GM23248 (cell line): ENCODE measurements at regions not wholly inside any gene's neighbourhood (a gene's known extent, or its start where the extent isn't known, plus 50 kb on each side); places are given as distances from the start of the nearest gene placed in this dataset.

Experiments
- DNase-seq: peaks from one replicate; pipeline ENCODE4 v3.0.0-alpha.2; 2015
- H2AFZ ChIP-seq: fragments of 200-600 bp; sonication (generic); 2 replicates; pipeline ENCODE4 v1.6.1; 2016; ENCODE audit warnings: antibody characterized with exemption
- H3F3A ChIP-seq: fragments of 200-600 bp; sonication (generic); 2 replicates; pipeline ENCODE4 v1.6.1; 2016; ENCODE audit warnings: mild to moderate bottlenecking, antibody characterized with exemption, mixed run types; ENCODE audit not compliant: insufficient read depth
- H3K27ac ChIP-seq: fragments of 200-600 bp; sonication (generic); 2 replicates; pipeline ENCODE4 v1.5.1; 2016; ENCODE audit warnings: mild to moderate bottlenecking
- H3K27me3 ChIP-seq: fragments of 200-600 bp; sonication (generic); replicated peaks from 2 replicates; pipeline ENCODE4 v1.6.1; 2016; ENCODE audit warnings: mild to moderate bottlenecking; ENCODE audit not compliant: insufficient read depth
- H3K36me3 ChIP-seq: fragments of 200-600 bp; sonication (generic); 2 replicates; pipeline ENCODE4 v1.6.1; 2016; ENCODE audit warnings: low read depth, mild to moderate bottlenecking
- H3K4me1 ChIP-seq: fragments of 200-600 bp; sonication (generic); 2 replicates; pipeline ENCODE4 v1.6.1; 2016; ENCODE audit warnings: mild to moderate bottlenecking; ENCODE audit not compliant: insufficient read depth
- H3K4me2 ChIP-seq: fragments of 200-600 bp; sonication (generic); one replicate; pipeline ENCODE4 v1.6.1; 2016; ENCODE audit warnings: mild to moderate bottlenecking; ENCODE audit not compliant: unreplicated experiment
- H3K4me3 ChIP-seq: fragments of 200-600 bp; sonication (generic); 2 replicates; pipeline ENCODE4 v1.5.1; 2016; ENCODE audit warnings: mild to moderate bottlenecking
- H3K79me2 ChIP-seq: fragments of 200-600 bp; sonication (generic); 2 replicates; pipeline ENCODE4 v1.6.1; 2016; ENCODE audit warnings: mild to moderate bottlenecking; ENCODE audit not compliant: insufficient read depth
- H3K9ac ChIP-seq: fragments of 200-600 bp; sonication (generic); 2 replicates; pipeline ENCODE4 v1.6.1; 2016; ENCODE audit warnings: mild to moderate bottlenecking
- H3K9me2 ChIP-seq: fragments of 200-600 bp; sonication (generic); 2 replicates; pipeline ENCODE4 v1.6.1; 2016; ENCODE audit warnings: mixed run types, mild to moderate bottlenecking, moderate library complexity; ENCODE audit not compliant: insufficient read depth
- H3K9me3 ChIP-seq: fragments of 200-600 bp; sonication (generic); one replicate; pipeline ENCODE4 v1.6.1; 2017; ENCODE audit warnings: low read depth
- H4K20me1 ChIP-seq: fragments of 200-600 bp; sonication (generic); 2 replicates; pipeline ENCODE4 v1.6.0; 2016; ENCODE audit not compliant: insufficient read depth
- EZH2 ChIP-seq: fragments of 200-600 bp; sonication (generic); IDR thresholded peaks from 2 replicates; pipeline ENCODE4 v1.6.1; 2018; ENCODE audit warnings: antibody characterized with exemption, mild to moderate bottlenecking; ENCODE audit not compliant: insufficient read depth, poor library complexity, severe bottlenecking
- EZH2phosphoT487 ChIP-seq: fragments of 200-600 bp; sonication (generic); IDR thresholded peaks from 2 replicates; pipeline ENCODE4 v1.6.1; 2018; ENCODE audit warnings: antibody characterized with exemption, moderate library complexity, mild to moderate bottlenecking, low read depth; ENCODE audit not compliant: insufficient read depth
- WGBS, 2 experiments: methylation state at CpG; one replicate each; pipeline ENCODE4 v1.1.6; 2015 to 2017; ENCODE audit warnings: low lambda C conversion rate in 2 of 2, low coverage in 1 of 2; ENCODE audit errors: missing lambda C conversion rate in 2 of 2; 5-methylcytosine and 5-hydroxymethylcytosine counted together
- in situ Hi-C: fragments of 300-500 bp; cut with MboI; formaldehyde crosslinking; loops from 2 replicates; pipeline ENCODE4 v1.15.0; 2020

GRCh38 chr5:116372931-116373597, 201.6 kb downstream of the SEMA6A start:
- Histone ChIP-seq H3K4me3 (no peak overlapping the region), H3K4me1 (peaks cover 7% of the 10 kb centered on the region; the same call in 1 of the 2 replicates), H3K4me2 (no peak overlapping the region), H3K36me3 (no peaks in the 10 kb centered on the region), H4K20me1 (no peaks in the 10 kb centered on the region), H3K9ac (no peak overlapping the region), H2AFZ (no peak overlapping the region), H3K27me3 (no peaks in the 10 kb centered on the region), H3K27ac (no peak overlapping the region), H3K79me2 (no peaks in the 10 kb centered on the region), H3F3A (no peaks in the 10 kb centered on the region), H3K9me3 (no peaks in the 10 kb centered on the region), H3K9me2 (no peaks in the 10 kb centered on the region)
- TF ChIP-seq EZH2: no peak
- in situ Hi-C loops: no loop called here
- 100% methylated on average over 1 of the region's 1 CpG for WGBS, 2 experiments
- DNase-seq: no peak

- Histone ChIP-seq H3K4me1 (peaks cover 7% of the 10 kb centered on the region; the same call in 1 of the 2 replicates), H3K9me3 (no peaks in the 10 kb centered on the region), H3K27me3 (no peaks in the 10 kb centered on the region), H3K79me2 (no peaks in the 10 kb centered on the region), H3K9ac (no peak overlapping the region), H2AFZ (no peak overlapping the region), H3F3A (no peaks in the 10 kb centered on the region), H3K4me3 (no peak overlapping the region), H3K27ac (no peak overlapping the region), H3K4me2 (no peak overlapping the region), H3K9me2 (no peaks in the 10 kb centered on the region), H3K36me3 (no peaks in the 10 kb centered on the region), H4K20me1 (no peaks in the 10 kb centered on the region)
- no peak for DNase-seq
- TF ChIP-seq EZH2phosphoT487 (no peak), EZH2 (no peak)
- in situ Hi-C loops: no loop called here
Measured at GRCh38 chr5:116371935-116372334, 202.7 kb downstream of the SEMA6A start.

- no peak overlapping the region for H2AFZ ChIP-seq
- no peaks in the 10 kb centered on the region for H3F3A ChIP-seq
- H3K4me3 ChIP-seq: no peak overlapping the region
- in situ Hi-C loops: no loop called here
- no peak overlapping the region for H3K27ac ChIP-seq
- 88 to 93% methylated on average over 2 of the region's 2 CpGs for WGBS, 2 experiments
- H3K79me2 ChIP-seq: no peaks in the 10 kb centered on the region
- H3K4me1 ChIP-seq: peaks cover 7% of the 10 kb centered on the region; the same call in 1 of the 2 replicates
- no peak for DNase-seq
- H3K9ac ChIP-seq: no peak overlapping the region
- no peak overlapping the region for H3K4me2 ChIP-seq
- no peaks in the 10 kb centered on the region for H3K9me2 ChIP-seq
- TF ChIP-seq EZH2phosphoT487: no peak
- TF ChIP-seq EZH2: no peak
- no peaks in the 10 kb centered on the region for H4K20me1 ChIP-seq
- no peaks in the 10 kb centered on the region for H3K36me3 ChIP-seq
- H3K9me3 ChIP-seq: no peaks in the 10 kb centered on the region
- H3K27me3 ChIP-seq: no peaks in the 10 kb centered on the region
Measured at GRCh38 chr5:116371431-116371830, 203.2 kb downstream of the SEMA6A start.

GRCh38 chr5:116370886-116371285, 203.7 kb downstream of the SEMA6A start:
- TF ChIP-seq EZH2phosphoT487 (no peak), EZH2 (no peak)
- no peak overlapping the region for H2AFZ ChIP-seq
- DNase-seq: peak; percentile 54
- in situ Hi-C loops: no loop called here
- no peaks in the 10 kb centered on the region for H4K20me1 ChIP-seq
- H3K4me3 ChIP-seq: no peak overlapping the region
- no peaks in the 10 kb centered on the region for H3K27me3 ChIP-seq
- H3K27ac ChIP-seq: no peak overlapping the region
- 68 to 70% methylated on average over 2 of the region's 2 CpGs for WGBS, 2 experiments
- H3K79me2 ChIP-seq: no peaks in the 10 kb centered on the region
- H3K4me2 ChIP-seq: no peak overlapping the region
- H3K9ac ChIP-seq: no peak overlapping the region
- H3K9me2 ChIP-seq: no peaks in the 10 kb centered on the region
- no peaks in the 10 kb centered on the region for H3K9me3 ChIP-seq
- H3K36me3 ChIP-seq: no peaks in the 10 kb centered on the region
- no peaks in the 10 kb centered on the region for H3F3A ChIP-seq
- peaks cover 7% of the 10 kb centered on the region; the same call in 1 of the 2 replicates for H3K4me1 ChIP-seq

GRCh38 chr5:116370149-116370548, 204.5 kb downstream of the SEMA6A start:
- Histone ChIP-seq H3K9me3 (no peaks in the 10 kb centered on the region), H3K9me2 (no peaks in the 10 kb centered on the region), H4K20me1 (no peaks in the 10 kb centered on the region), H3K36me3 (no peaks in the 10 kb centered on the region), H3K79me2 (no peaks in the 10 kb centered on the region), H3K27me3 (no peaks in the 10 kb centered on the region), H3K4me1 (peaks cover 7% of the 10 kb centered on the region; the same call in 1 of the 2 replicates), H3F3A (no peaks in the 10 kb centered on the region), H3K27ac (no peak overlapping the region), H3K4me3 (no peak overlapping the region), H2AFZ (no peak overlapping the region), H3K9ac (no peak overlapping the region), H3K4me2 (no peak overlapping the region)
- 90 to 94% methylated on average over 4 of the region's 4 CpGs for WGBS, 2 experiments
- no peak for TF ChIP-seq EZH2phosphoT487
- no peak for TF ChIP-seq EZH2
- in situ Hi-C loops: no loop called here
- DNase-seq: no peak
